Thymus (tissue), 11 donors: ENCODE measurements at regions not wholly inside any gene's neighbourhood (a gene's known extent, or its start where the extent isn't known, plus 50 kb on each side); places are given as distances from the start of the nearest gene placed in this dataset.

ENCODE experiments used
- DNase-seq, 9 donors: peaks; one replicate each; pipeline ENCODE4 v3.0.0-alpha.2; 2013; ENCODE audit warnings: low spot score in 9 of 9, low read depth in 6 of 9, missing footprints in 1 of 9
- H3K27ac ChIP-seq, 2 donors: one replicate each; pipeline ENCODE4 v1.5.1; 2013; ENCODE audit warnings: control low read depth in 1 of 2, low read depth in 1 of 2, low read length in 1 of 2, mild to moderate bottlenecking in 1 of 2, moderate library complexity in 1 of 2
- H3K27me3 ChIP-seq, 2 donors: one replicate each; pipeline ENCODE4 v1.5.1; 2013; ENCODE audit warnings: low read length in 1 of 2; ENCODE audit not compliant: control insufficient read depth in 2 of 2, insufficient read depth in 1 of 2
- H3K36me3 ChIP-seq, 2 donors: one replicate each; pipeline ENCODE4 v1.5.1; 2013; ENCODE audit warnings: low read length in 1 of 2, mild to moderate bottlenecking in 1 of 2, moderate library complexity in 1 of 2; ENCODE audit not compliant: control insufficient read depth in 2 of 2, insufficient read depth in 2 of 2
- H3K4me1 ChIP-seq, 2 donors: one replicate each; pipeline ENCODE4 v1.5.1; 2013; ENCODE audit warnings: low read length in 2 of 2; ENCODE audit not compliant: control insufficient read depth in 2 of 2, insufficient read depth in 2 of 2
- H3K4me3 ChIP-seq, 2 donors: one replicate each; pipeline ENCODE4 v1.5.1; 2013; ENCODE audit warnings: low read length in 2 of 2, control low read depth in 1 of 2, mild to moderate bottlenecking in 1 of 2
- H3K9me3 ChIP-seq, 2 donors: one replicate each; pipeline ENCODE4 v1.5.1; 2013; ENCODE audit warnings: low read length in 1 of 2, mild to moderate bottlenecking in 1 of 2; ENCODE audit not compliant: control insufficient read depth in 2 of 2, insufficient read depth in 1 of 2
- WGBS: extraction: QIAGEN DNeasy Blood & Tissue Kit; methylation state at CpG from one replicate; pipeline ENCODE4 v1.1.7; 2013; 5-methylcytosine and 5-hydroxymethylcytosine counted together
- donor health status: healthy.

DNA sequence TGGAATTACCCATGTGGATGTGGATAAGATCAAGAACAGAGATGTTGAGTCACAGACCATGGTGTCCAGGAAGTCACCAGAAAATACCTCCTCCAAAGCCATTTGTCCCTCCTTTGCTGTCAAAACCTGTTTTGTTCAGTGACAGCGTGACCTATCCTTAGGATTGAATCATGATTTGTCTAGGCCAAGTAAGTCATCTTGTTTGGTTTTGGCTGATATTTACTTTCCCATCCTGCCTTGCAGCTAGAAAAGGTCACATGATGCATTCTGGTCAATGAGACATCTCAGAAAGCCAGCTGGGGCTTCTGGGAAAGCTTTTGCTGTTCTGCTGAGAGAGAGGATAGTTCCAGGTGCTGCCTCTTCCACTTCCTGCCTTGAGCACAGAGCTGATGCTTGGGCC, 225.3 kb upstream of the ZMIZ1 start:
- no peaks in the 10 kb centered on the region for H3K4me1 ChIP-seq
- H3K27ac ChIP-seq: no peak overlapping the region
- H3K9me3 ChIP-seq: peaks cover 0 to 5% of the 10 kb centered on the region in 2 donors
- H3K27me3 ChIP-seq: peaks cover 0 to 2% of the 10 kb centered on the region in 2 donors
- WGBS: 95% methylated on average over 1 of the region's 1 CpG
- H3K36me3 ChIP-seq: no peaks in the 10 kb centered on the region
- no peak for DNase-seq
- H3K4me3 ChIP-seq: no peak overlapping the region

DNA sequence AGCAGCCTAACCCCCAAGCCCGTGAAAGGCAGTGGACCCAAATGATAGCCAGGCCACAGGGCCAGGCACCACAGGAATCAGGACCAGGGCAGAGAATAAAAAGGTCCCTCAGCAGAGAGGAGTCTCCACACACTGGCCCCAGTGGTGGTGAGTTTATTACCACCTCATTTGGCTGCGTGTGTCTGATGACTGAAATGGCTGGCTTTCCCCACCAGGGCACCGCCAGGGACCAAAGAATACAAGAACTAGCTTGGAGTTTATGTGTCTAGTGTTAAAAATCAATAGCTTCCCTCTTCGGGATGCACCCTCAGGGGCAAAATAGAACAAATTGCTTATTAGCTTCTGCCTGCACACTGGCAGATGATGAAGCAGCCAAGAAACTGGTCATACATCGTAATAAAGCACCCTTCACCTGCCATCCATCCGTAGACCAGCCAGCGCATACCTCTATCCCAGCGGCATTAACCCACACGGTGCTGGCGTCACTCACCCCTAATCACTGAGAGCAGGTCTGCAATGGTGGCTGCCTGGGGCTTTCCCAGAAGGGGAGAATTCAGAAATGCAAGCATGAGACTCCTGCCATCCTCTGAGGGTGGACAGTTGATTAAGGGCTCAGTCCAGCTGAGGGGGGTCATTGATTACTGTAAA, 223.7 kb upstream of the ZMIZ1 start:
- peaks cover 0 to 2% of the 10 kb centered on the region in 2 donors for H3K27me3 ChIP-seq
- H3K9me3 ChIP-seq: peaks cover 0 to 5% of the 10 kb centered on the region in 2 donors
- no peak overlapping the region for H3K4me3 ChIP-seq
- H3K4me1 ChIP-seq: no peaks in the 10 kb centered on the region
- 91% methylated on average over 10 of the region's 10 CpGs for WGBS
- DNase-seq: no peak
- no peak overlapping the region for H3K27ac ChIP-seq
- no peaks in the 10 kb centered on the region for H3K36me3 ChIP-seq

DNA sequence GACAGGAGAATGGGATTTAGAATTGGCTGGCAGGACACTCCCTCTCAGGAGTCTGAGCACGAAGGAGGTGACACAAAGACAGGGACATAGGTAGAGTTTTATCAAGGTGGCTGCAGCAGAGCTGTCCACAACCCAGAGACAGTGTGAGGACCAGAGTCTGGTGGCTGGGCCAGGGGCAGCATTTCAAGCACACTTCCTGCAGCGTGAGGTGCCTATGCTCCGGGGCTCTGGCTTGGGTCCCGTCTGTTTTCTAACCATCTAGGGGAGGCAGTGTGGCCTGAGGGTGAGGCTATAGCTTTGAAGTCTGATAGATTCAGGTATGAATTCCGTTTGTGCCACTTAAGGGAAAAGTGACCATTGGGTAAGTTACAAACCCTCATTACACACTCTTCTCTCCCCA, 222.7 kb upstream of the ZMIZ1 start:
- H3K36me3 ChIP-seq: no peaks in the 10 kb centered on the region
- peaks cover 0 to 5% of the 10 kb centered on the region in 2 donors for H3K9me3 ChIP-seq
- no peak for DNase-seq
- 93% methylated on average over 5 of the region's 5 CpGs for WGBS
- H3K27ac ChIP-seq: no peak overlapping the region
- no peak overlapping the region for H3K4me3 ChIP-seq
- peaks cover 0 to under 1% of the 10 kb centered on the region in 2 donors for H3K27me3 ChIP-seq
- H3K4me1 ChIP-seq: no peaks in the 10 kb centered on the region

DNA sequence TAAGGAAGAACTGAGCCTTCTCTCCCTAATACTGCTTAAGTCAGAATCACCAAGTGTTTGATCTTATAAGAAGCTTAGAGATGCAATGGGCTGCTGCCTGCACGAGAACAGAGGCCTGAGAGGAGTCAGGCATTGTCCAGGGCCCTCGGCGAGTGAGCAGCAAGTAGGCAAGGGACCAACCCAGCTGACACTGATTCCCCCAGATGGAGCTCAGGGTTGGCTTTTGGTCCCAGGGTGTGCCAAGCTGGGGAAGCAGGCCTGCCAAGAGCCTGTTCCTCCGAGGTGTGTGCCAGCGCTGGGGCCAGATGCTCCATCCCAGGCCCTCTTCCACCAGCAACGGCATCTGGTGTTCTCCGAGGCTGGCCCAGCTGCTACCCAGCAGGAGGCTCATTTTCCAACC, 222.0 kb upstream of the ZMIZ1 start:
- Histone ChIP-seq H3K36me3 (no peaks in the 10 kb centered on the region), H3K27me3 (no peaks in the 10 kb centered on the region), H3K9me3 (peaks cover 0 to 5% of the 10 kb centered on the region in 2 donors), H3K4me1 (no peaks in the 10 kb centered on the region), H3K4me3 (no peak overlapping the region), H3K27ac (no peak overlapping the region)
- no peak for DNase-seq
- WGBS: 97% methylated on average over 7 of the region's 7 CpGs

DNA sequence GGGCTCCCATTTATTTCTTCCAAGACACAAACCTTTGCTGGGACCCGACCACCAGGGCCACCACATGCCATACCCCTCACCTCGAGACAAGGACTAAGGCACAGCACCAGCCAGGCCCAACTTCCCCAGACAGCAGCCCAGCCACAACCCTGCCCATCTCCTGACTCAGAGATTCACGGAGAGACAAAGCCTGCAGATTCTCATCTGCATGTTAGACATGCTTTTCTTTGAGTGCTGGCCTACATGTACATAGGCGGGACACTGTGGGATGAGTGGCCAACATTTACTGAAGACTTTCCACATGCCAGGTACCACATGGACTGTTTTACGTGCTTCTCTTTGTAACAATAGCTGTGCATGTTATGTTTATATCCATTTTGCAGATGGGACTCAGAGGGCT, 221.3 kb upstream of the ZMIZ1 start:
- no peaks in the 10 kb centered on the region for H3K27me3 ChIP-seq
- peaks cover 0 to 5% of the 10 kb centered on the region in 2 donors for H3K9me3 ChIP-seq
- H3K36me3 ChIP-seq: no peaks in the 10 kb centered on the region
- DNase-seq: no peak
- no peak overlapping the region for H3K27ac ChIP-seq
- no peaks in the 10 kb centered on the region for H3K4me1 ChIP-seq
- 84% methylated on average over 5 of the region's 5 CpGs for WGBS
- H3K4me3 ChIP-seq: no peak overlapping the region

GRCh38 chr10:78849115-78849514, 219.7 kb upstream of the ZMIZ1 start:
- H3K27ac ChIP-seq: no peak overlapping the region
- no peaks in the 10 kb centered on the region for H3K27me3 ChIP-seq
- no peaks in the 10 kb centered on the region for H3K36me3 ChIP-seq
- H3K4me1 ChIP-seq: no peaks in the 10 kb centered on the region
- no peaks in the 10 kb centered on the region for H3K9me3 ChIP-seq
- H3K4me3 ChIP-seq: no peak overlapping the region
- DNase-seq: no peak
- 65% methylated on average over 7 of the region's 7 CpGs for WGBS

DNA sequence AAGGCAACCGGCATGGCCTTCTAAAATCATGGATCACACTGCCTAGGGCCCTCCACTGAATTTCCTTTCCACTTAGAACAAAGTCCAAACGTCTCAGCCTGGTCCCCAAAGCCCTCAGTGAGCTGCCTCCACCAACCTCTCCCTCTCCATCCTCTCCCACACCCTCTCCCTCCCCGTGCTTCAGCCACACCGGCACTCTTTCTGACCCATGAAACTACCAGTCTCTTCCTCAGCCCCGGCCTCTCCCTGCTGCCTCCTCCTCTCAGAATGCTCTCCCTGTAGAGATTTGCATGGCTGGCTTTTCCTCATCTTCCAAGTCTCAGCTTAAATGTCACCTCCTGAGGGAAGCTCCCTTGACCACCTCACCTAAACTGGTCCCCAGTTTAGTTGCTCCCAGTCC, 219.0 kb upstream of the ZMIZ1 start:
- no peak for DNase-seq
- Histone ChIP-seq H3K4me1 (no peaks in the 10 kb centered on the region), H3K9me3 (no peaks in the 10 kb centered on the region), H3K4me3 (no peak overlapping the region), H3K27me3 (no peaks in the 10 kb centered on the region), H3K36me3 (no peaks in the 10 kb centered on the region), H3K27ac (no peak overlapping the region)
- WGBS: 94% methylated on average over 5 of the region's 5 CpGs

DNA sequence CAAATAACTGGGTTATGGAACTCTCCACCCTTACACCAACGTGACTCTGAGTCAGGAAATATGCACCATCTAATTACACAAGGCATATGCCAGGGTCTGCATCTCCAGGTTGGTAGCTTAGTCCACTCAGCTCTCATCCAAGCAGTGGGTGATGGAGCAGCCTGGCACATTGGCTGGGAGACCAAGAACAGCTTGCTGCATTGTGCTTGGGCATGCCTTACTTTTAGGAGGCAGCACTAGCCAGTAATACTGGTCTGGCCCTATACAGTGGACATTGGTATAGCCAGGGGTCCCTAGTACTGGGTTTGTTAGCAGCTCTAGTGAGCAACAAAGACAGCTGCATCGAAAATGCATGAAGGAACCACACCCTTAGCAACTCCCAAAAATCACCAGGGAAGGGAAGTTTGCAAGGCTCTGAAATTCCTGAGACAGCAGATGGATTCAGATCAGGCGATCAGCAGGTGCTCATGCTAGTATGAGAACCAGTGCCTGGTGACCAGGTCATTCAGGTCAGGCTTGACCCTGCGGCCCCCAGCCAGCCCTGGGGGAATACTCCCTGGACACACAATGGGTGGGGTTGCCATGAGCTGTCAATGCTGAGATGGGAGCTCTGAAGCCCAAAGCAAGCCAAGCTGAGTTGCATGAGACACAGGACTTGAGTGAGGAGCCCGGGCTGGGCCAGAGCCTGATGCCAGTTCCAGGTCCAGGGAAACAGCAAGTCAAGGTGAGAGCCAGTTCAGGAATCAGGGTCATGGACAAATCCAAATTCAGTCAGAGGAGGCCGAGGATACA, 217.9 kb upstream of the ZMIZ1 start:
- Histone ChIP-seq H3K4me1 (no peaks in the 10 kb centered on the region), H3K27ac (no peak overlapping the region), H3K4me3 (no peak overlapping the region), H3K27me3 (no peaks in the 10 kb centered on the region), H3K9me3 (no peaks in the 10 kb centered on the region), H3K36me3 (no peaks in the 10 kb centered on the region)
- 92% methylated on average over 6 of the region's 6 CpGs for WGBS
- no peak for DNase-seq

DNA sequence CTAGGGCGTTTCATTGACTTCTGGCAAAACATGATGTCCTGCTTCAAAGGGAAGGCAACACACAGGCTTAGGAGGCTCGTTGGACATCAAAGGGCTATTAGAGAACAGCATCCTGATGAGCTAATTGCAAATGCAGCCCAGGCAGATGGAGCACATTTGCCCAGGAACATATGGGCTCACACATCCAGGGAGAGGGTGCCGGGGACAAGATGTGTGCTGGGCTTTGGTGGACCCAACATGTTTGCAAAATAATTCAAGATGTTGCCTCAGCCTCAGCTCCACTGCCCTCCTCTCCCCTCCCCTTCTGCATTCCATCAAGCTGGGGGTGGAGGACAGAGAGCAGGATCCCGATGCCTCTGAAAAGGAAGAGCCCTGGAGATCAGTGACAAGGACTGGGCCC, 217.1 kb upstream of the ZMIZ1 start:
- no peak for DNase-seq
- H3K27me3 ChIP-seq: no peaks in the 10 kb centered on the region
- WGBS: 91% methylated on average over 4 of the region's 4 CpGs
- no peak overlapping the region for H3K27ac ChIP-seq
- no peaks in the 10 kb centered on the region for H3K36me3 ChIP-seq
- no peaks in the 10 kb centered on the region for H3K9me3 ChIP-seq
- H3K4me3 ChIP-seq: no peak overlapping the region
- H3K4me1 ChIP-seq: no peaks in the 10 kb centered on the region
